ENCODE measurements at regions not wholly inside any gene's neighbourhood (a gene's known extent, or its start where the extent isn't known, plus 50 kb on each side); places are given as distances from the start of the nearest gene placed in this dataset.

DNA sequence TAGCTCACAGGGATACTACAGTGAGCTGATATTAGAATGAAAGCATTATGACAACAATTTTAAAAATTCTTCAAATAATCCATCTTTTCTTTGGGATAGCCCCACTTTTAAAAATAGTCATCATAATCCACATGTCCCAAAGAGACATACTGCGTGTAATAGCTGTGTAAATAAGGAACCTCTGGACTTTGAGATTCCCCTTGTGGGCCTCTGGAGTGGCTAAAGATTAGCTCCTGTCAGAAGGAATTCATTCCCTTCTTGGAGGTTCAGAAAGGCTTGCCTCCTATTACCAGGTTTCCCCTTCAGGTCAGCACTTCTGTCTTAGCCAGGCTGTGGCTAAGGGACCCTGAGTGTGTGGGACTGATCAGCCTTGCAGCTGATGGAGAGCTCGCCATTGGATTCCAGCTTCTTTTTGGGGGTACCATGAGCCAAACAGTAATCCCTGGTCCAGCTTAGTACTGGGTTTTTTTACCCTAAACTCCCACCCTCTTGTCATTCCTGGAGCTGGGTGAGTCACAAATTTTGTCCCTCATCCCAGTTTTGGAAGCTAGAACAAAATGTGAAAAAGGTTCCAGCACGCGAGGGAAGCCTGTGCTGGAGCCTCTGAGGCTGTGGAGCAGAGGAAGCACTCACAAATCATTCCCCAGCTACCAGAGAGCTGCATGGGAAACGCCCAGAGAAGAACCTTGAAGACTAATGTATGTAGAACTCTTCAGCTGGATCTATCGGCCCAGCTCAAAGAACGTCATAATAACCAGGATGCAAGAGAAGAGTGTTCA is 96.7 kb downstream of the RNASEH2B start:
- no peak for TF ChIP-seq EZH2 (IDR thresholded peaks at IDR 0.05; ENCODE audit: low read depth, unreplicated experiment)
- no peak for TF ChIP-seq NANOG (IDR thresholded peaks at IDR 0.05; ENCODE audit: borderline replicate concordance)
- TF ChIP-seq, protein P1, sequence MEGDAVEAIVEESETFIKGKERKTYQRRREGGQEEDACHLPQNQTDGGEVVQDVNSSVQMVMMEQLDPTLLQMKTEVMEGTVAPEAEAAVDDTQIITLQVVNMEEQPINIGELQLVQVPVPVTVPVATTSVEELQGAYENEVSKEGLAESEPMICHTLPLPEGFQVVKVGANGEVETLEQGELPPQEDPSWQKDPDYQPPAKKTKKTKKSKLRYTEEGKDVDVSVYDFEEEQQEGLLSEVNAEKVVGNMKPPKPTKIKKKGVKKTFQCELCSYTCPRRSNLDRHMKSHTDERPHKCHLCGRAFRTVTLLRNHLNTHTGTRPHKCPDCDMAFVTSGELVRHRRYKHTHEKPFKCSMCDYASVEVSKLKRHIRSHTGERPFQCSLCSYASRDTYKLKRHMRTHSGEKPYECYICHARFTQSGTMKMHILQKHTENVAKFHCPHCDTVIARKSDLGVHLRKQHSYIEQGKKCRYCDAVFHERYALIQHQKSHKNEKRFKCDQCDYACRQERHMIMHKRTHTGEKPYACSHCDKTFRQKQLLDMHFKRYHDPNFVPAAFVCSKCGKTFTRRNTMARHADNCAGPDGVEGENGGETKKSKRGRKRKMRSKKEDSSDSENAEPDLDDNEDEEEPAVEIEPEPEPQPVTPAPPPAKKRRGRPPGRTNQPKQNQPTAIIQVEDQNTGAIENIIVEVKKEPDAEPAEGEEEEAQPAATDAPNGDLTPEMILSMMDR (conservative IDR thresholded peaks at IDR 0.05; ENCODE audit: low read depth in 2 of 2) = no peak
- TF ChIP-seq POLR2AphosphoS5 (IDR thresholded peaks at IDR 0.05; ENCODE audit: low read depth) = no peak
- no peak for TF ChIP-seq CREB1 (CRISPR knock-in tag; IDR thresholded peaks at IDR 0.05; ENCODE audit: low read depth)

Data from GM23338 (cell line).